HEK293T (cell line): ENCODE measurements at regions not wholly inside any gene's neighbourhood (a gene's known extent, or its start where the extent isn't known, plus 50 kb on each side); places are given as distances from the start of the nearest gene placed in this dataset.

Source experiments
- BHLHE40 ChIP-seq: fragments of 450-650 bp; IDR thresholded peaks from 2 replicates; pipeline ENCODE4 v1.6.1; 2016; ENCODE audit warnings: mild to moderate bottlenecking, moderate library complexity, borderline replicate concordance
- FOXK2 ChIP-seq: fragments of 450-650 bp; IDR thresholded peaks from 2 replicates; pipeline ENCODE4 v1.6.1; 2016; ENCODE audit warnings: mild to moderate bottlenecking
- FOXM1 ChIP-seq: fragments of 450-650 bp; IDR thresholded peaks from 2 replicates; pipeline ENCODE4 v1.6.1; 2017; ENCODE audit warnings: mild to moderate bottlenecking, borderline replicate concordance
- HDGF ChIP-seq: fragments of 450-650 bp; IDR thresholded peaks from 2 replicates; pipeline ENCODE4 v1.6.1; 2017; ENCODE audit warnings: antibody characterized with exemption, borderline replicate concordance
- LEF1 ChIP-seq: fragments of 450-650 bp; IDR thresholded peaks from 2 replicates; pipeline ENCODE4 v1.6.1; 2017; ENCODE audit warnings: mild to moderate bottlenecking, borderline replicate concordance
- NFRKB ChIP-seq: fragments of 450-650 bp; IDR thresholded peaks from 2 replicates; pipeline ENCODE4 v1.6.1; 2016; ENCODE audit warnings: mild to moderate bottlenecking, moderate library complexity
- SP1 ChIP-seq: fragments of 450-650 bp; IDR thresholded peaks from 2 replicates; pipeline ENCODE4 v1.6.1; 2017
- SUZ12 ChIP-seq: fragments of 450-650 bp; IDR thresholded peaks from 2 replicates; pipeline ENCODE4 v1.6.1; 2016; ENCODE audit warnings: mild to moderate bottlenecking
- TF ChIP-seq, protein P1 (sequence below): fragments of 450-650 bp; IDR thresholded peaks from 2 replicates; pipeline ENCODE4 v1.6.1; 2016

DNA sequence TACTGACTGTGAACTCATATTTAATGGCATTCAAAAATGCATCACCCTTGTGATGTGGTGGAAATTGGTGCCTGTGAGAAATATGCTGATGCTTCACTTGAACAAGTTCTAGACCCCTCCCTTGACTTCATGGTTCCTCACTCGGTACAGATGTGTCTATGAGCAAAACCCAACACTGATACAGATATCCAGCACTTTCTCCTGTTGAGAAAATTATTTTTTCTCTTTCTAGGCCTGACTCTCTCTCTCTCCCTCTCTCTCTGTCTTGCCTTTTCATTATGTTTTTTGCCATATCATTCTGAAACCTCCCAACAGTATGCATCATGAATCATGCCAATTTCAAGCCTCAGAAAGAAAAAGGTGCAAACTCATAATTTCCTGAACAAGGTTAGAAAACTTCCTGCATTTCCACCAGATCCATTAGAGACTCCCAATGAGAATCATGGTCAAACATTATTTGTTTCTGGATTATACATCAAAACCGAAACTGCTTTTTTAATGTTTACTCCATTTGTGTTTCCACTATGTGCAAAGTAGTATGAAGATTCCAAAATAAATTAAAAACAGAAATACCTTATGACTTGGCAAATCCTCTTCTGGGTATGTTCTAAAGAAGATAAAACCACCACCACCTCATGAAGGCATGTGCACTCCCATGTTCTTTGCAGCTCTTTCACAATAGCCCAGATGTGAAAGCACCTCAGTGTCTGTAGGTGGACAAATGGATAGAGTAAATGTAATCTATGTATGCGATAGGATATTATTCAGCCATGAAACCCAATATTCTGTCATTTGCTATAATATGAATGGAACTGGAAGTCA, 543.6 kb downstream of the TMEM121 start:
- TF ChIP-seq, protein P1, sequence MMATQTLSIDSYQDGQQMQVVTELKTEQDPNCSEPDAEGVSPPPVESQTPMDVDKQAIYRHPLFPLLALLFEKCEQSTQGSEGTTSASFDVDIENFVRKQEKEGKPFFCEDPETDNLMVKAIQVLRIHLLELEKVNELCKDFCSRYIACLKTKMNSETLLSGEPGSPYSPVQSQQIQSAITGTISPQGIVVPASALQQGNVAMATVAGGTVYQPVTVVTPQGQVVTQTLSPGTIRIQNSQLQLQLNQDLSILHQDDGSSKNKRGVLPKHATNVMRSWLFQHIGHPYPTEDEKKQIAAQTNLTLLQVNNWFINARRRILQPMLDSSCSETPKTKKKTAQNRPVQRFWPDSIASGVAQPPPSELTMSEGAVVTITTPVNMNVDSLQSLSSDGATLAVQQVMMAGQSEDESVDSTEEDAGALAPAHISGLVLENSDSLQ, result no peak
- TF ChIP-seq HDGF (no peak), SUZ12 (no peak), BHLHE40 (no peak), SP1 (no peak), LEF1 (no peak), FOXM1 (no peak), NFRKB (no peak), FOXK2 (no peak)
